AG09319 (cell line): ENCODE measurements at regions not wholly inside any gene's neighbourhood (a gene's known extent, or its start where the extent isn't known, plus 50 kb on each side); places are given as distances from the start of the nearest gene placed in this dataset.
"Not testable (repeated sequence)": the region's sequence is repeated elsewhere in the genome, so short reads cannot be mapped to it uniquely, and the experiment has no call there.

ENCODE experiments used
- DNase-seq: peaks from one replicate; pipeline ENCODE4 v3.0.0-alpha.2; 2010; ENCODE audit warnings: low read depth; ENCODE audit errors: extremely low read depth
- CTCF ChIP-seq: IDR thresholded peaks from 2 replicates; pipeline ENCODE4 v1.5.1; 2011; ENCODE audit warnings: low read depth, mild to moderate bottlenecking, inconsistent platforms, low read length, moderate library complexity

GRCh38 chrX:138794246-138794645, 82.7 kb upstream of the FGF13 start:
- no peak for DNase-seq
- TF ChIP-seq CTCF, result no peak

GRCh38 chrX:138791551-138791950, 80.0 kb upstream of the FGF13 start:
- TF ChIP-seq CTCF, result no peak
- DNase-seq, result no peak

- TF ChIP-seq CTCF, result no peak
- no peak for DNase-seq
Measured at GRCh38 chrX:138788771-138789170, 77.3 kb upstream of the FGF13 start.

GRCh38 chrX:138778576-138778909, 67.0 kb upstream of the FGF13 start:
- DNase-seq, result not testable (repeated sequence)

GRCh38 chrX:138777908-138778575, 66.5 kb upstream of the FGF13 start:
- not testable (repeated sequence) for DNase-seq

GRCh38 chrX:138777230-138777629, 65.7 kb upstream of the FGF13 start:
- DNase-seq, result no peak

GRCh38 chrX:138775517-138775916, 64.0 kb upstream of the FGF13 start:
- peak; percentile 5 for DNase-seq
- TF ChIP-seq CTCF, result peak; percentile 44

More at GRCh38 chrX:138777230-138777629, 65.7 kb upstream of the FGF13 start:
- peak; percentile 16 for TF ChIP-seq CTCF

GRCh38 chrX:138771047-138771446, 59.5 kb upstream of the FGF13 start:
- no peak for TF ChIP-seq CTCF
- DNase-seq, result no peak
